OCI-M1 (cell line): ENCODE measurements at regions not wholly inside any gene's neighbourhood (a gene's known extent, or its start where the extent isn't known, plus 50 kb on each side); places are given as distances from the start of the nearest gene placed in this dataset.

ENCODE experiments used
- DNase-seq: peaks from one replicate; lab custom pipeline; 2025; lab: John Stamatoyannopoulos, UW

DNA sequence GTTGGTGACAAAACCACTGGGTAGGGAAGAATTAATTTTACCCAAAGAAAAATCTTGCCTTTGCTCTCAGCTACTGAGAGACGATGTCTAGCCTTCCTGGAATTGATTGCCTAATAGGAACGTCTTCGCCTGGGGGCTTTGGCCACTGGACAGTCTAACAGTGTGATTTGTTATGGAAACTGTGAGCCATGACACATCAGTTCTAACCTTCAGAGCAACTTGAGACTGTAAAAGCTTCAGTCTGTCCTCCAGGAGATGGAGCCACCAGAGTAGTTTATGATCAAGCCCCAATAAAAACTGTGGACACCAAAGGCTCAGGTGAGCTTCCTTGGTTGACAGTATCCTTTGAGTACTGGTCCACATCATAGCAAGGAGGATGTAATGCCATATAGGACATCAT, 235.8 kb upstream of the TMCO5A start:
- peak; percentile 47 for DNase-seq

DNA sequence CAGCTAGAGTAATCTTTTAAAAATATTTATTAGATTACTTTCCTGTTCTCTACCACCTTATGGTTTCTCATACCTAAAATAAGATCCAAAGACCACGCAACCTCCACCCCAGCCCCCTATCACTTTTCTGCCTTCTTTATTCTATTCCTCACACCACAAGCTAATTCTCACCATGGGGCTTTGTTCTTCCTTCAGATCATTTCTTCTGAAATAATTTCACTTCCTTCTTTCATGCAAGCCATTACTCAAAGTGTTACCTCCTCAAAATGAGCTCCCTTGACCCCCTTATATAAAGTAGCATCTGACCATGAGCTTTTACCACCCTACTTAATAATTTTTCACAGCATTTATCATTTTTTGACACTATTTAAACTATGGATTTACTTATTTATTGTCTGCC, 233.2 kb upstream of the TMCO5A start:
- no peak for DNase-seq

DNA sequence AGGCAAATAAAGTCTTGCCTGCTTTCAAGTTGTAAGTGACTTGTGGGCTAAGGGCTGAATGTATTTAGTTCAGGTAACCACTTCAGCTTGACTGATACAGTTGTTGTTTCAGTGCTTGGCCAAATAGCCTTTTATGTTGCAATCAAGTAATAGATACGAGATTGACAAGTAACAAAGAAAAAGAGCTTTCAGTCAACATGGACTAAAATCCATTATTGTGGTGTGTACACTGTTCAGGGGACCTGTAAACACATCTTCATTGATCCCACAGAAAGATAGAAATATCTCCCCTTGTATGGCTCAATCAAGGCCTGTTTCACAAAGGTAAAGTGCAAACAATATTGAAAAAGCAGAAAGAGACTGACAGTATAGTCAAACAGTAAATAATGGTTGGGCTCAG, 224.8 kb upstream of the TMCO5A start:
- DNase-seq, result no peak

DNA sequence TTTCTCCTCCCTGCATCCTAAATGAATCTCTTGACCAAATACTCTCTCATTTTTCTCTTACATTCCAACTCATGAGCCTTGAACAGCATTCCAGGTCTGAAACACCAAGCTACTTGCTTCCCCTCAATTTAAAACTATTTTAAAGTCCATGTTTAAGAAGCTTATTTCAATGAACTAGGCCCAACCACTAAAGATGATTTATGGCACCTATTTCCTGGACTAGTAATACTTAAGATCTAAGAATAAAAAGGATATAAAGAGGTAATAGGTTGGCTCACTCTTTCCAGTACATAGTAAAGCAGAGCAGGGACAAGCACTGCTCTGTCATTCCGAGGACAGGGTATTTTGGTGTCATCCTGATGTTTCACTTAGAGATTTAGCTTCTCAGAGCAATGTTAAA, 219.3 kb upstream of the TMCO5A start:
- DNase-seq, result no peak

DNA sequence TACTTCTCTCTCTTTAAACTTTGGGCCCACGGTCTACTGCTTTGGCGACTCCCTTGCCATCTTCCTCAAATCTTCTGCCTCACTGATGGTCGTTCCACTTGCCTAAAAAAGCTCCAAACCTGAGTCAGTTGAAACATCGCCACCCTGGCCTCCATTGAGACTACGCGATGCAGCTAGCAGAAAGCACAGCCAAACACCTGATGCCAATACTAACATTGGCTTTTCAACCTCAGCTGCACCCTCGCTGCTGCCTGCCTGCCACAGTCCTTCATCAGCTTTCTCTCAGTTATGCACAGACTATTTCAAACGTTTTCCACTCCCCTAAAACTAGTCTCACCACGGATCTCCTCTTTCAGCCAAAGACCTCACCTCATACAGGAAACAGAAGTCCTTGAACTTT, 214.2 kb upstream of the TMCO5A start:
- DNase-seq, result no peak

DNA sequence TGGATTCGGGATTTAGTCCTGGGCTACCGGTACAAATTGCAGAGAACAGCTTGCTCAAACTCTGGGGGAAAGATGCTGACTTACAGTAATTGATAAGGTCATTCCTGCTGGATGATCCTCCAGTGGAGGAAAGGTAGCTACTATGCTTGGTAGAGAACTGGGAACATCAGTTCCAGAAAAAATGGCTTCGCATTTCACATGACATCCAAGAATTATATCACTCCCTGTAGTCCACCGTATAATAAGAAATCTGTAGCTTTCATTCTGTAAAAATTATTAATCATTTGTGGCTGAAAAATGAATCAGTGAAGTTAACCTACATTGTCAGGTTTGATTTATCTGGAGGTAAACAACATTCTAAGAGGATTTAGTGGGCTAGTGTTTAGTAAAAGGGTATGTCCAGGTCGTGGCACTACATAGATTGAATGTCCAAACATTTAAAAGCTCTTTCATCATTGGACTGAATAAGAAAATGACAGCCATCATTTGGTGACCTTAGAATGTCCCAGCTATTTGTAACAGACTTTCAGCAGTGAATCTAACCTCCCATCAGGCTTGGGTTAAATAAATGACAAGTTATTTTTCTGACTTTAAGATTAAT, 203.2 kb upstream of the TMCO5A start:
- no peak for DNase-seq

DNA sequence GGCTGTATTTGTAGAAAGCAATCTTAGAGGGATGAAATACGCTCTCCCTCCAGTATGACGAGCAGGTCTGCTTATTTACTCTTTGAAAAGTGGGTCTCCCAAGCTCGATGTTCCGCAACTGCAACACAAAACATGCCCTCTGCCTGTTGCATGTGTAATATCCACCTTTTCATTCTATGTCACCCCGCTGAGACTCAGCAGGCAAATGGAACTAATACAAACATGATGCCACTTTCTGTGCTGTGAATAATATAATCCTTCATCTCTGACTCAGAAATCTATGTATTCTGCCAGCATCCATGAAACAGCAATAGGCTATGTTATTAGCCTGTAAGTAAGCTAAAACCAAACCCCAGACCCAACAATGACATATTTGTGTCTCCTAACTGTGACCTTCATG, 200.8 kb upstream of the TMCO5A start:
- DNase-seq, result no peak

DNA sequence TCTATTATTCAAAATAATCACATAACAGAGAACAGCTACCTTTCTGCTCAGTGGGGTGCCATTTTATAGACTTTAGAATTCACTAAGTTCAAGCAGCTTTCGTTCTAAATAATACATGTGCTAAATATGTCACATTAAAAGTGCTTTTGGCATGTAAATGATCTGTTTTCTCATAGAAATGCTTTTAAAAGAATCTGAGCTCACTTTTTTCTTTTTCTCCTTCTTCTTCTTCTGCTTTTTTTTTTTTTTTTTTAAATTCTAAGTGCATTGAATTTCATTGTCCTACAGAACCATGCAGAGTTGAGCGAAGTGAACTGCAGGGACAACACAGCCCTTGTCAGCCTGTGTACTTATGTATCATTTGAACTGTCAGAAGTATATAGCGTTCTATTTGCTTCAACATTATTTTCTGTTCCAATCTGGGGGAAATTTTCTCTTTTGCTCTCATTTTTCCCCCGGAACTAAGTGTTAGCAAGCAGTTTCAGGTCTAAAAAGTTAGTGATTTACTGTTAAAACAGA, 193.8 kb upstream of the TMCO5A start:
- DNase-seq, result no peak

DNA sequence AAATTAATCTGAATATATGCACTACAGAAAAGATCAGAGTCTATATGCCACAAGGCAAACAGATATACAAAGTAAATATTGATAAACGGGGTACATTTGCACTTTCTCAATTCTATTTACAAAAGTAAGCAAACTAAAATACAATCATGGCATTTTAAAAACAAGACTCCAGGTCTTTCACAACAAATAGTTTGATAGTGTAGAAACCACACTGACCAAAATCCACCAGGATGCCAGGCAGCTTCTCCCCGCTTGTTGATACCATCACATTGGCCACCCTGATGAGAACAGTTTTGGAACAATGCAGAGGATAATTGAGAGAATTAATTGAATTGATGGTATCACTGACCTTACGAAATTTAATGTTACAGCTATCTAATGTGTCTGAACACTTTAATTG, 190.6 kb upstream of the TMCO5A start:
- DNase-seq, result no peak

DNA sequence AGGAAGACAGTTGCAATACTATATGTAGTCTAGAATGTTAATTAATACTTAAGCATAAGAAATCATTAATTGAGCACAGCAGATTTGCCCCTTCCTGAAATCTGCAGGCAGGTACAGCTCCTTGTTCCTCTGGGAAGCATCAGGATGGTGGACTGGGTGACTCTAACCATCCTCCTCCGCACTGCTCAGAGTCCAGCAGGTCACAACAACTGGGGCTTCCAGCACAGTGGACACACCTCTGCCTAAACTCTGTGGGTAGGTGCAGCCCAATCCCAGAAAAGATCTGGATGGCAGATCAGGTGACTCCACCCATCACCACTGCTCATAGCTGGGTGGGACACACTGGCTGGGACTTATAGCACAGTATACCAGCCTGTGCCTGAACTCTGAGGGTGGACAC, 189.9 kb upstream of the TMCO5A start:
- DNase-seq, result no peak

DNA sequence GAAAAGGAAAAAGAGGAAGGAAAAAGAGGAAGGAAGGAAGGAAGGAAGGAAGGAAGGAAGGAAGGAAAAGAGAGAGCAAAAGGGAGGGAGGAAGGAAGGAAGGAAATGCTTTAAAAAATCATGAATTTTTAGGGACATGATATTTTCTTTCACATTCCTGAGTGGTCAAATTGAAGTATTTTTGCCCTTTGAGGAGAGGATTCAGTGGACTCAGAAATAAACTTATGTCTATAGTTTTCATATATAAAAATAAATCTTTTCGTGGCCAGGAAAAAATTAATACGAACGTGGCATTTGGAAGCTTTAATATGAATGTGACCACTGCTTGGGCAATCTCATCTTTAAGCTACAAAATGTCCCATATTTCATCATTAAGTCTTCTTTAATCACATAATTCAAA, 183.0 kb upstream of the TMCO5A start:
- DNase-seq, result no peak

DNA sequence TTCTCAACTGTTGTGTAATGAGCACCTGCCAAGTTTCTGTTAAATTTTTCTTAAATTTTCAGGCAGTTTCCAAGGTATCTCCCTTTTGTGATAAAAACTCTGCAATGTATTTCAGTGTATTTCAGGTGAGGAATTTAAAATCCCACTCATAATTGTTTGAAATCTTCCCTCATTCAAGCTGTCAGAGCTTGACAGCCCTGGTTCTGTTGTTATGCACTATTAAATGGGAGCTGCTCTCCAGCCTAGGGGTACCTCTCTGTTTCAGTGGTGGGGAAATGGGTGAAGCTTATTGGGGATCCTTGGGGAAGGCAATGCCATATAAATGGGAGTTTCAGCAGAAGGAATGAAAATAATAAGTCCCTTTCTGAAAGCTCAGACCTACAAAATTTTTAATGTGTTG, 178.0 kb upstream of the TMCO5A start:
- no peak for DNase-seq

DNA sequence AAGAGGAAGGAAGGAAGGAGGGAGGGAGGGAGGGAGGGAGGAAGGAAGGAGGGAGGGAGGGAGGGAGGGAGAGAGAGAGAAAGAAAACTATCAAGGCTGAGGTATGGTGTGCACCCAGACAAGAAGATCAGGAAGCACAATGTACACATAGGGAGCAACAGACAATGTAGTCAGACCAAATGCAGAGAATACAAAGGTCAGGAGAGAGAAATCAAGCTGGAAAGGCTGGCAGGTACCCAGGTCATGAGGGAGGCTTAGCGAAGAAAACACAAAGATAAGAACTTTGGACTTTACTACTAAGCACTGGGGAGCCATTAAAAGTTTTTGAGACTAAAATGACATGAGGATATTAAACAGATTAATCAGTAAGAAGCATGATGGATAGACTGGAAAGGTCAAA, 176.0 kb upstream of the TMCO5A start:
- DNase-seq, result no peak

DNA sequence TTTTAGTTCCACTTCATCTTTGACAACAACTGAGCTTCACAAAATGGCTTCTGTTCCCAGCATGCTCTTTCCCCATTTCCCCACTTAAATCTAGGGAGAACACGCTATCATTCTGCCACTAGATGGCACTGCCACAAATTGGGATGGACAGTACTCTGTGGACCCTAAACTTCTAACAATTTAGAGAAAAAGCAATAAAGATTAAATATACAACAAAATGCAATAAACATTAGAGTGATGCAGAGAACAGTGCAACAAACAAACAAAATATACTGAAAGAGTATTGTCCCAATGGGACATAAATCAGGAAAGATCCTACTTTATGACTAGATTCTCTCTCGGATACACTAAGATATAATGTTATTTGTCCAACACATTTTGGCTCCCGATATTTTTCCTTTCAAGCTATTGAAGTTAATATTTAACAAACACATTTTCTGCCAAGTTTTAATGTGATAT, 169.7 kb upstream of the TMCO5A start:
- peak; percentile 78 for DNase-seq

DNA sequence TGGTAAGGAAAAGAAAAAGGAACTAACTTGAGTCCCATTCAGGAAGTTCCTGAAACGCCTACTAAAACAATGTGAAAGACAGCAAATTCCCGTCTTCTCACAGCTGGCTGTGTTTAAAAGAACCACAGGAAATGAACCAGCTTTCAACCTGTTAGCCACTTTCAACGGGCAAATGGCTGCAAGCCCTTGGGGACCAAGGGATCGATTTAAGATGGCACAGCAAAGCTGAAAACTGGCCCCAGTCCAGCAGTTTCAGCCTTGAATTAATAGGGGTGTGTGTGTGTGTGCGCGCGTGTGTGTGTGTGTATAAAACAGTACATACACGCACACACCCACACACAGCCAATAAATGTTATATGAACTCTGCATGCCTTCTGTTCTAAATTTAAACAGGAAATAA, 168.7 kb upstream of the TMCO5A start:
- DNase-seq, result no peak

DNA sequence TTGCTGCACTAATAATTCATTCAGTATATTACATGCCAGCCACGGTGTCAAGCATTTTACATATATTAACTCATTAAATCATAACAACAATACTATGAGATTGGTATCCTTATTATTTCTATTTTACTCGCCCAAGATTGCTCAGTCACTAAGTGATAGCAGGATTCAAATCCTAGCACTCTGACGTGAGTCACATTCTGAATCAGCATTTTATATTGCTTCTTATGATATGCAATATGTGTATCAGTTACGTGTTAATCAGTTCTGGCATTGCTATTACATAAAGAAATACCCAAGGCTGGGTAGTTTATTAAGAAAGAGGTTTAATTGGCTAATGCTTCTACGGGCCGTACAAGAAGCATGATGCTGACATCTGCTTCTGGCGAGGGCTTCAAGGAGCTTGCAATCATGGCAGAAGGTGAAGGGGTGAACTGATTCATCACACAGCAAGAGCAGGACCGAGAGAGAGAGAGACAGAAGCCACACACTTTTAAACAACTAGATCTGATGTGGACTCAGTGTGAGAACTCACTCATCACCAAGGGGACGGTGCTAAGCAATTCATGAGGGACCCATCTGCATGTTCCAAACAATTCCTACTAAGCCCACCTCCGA, 166.5 kb upstream of the TMCO5A start:
- DNase-seq, result peak; percentile 1

DNA sequence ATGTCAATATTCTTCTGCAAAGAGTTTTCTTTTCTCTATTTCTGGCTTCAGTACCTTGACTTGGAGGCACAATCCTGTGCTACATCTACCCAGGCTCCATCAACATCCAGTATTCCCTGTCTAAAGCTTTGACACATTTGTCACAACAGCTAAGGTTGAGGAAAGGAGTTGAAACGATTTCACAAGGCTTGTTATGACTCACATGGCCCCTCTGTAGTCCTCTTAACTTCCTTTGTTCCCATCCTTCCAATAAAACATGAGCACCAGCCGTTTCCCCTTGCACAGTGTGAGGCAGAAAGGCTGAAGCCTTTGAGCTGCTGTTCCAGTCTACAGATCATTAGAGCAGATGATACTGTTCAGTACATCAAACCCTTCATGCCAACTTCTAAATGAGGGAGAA, 163.0 kb upstream of the TMCO5A start:
- no peak for DNase-seq

DNA sequence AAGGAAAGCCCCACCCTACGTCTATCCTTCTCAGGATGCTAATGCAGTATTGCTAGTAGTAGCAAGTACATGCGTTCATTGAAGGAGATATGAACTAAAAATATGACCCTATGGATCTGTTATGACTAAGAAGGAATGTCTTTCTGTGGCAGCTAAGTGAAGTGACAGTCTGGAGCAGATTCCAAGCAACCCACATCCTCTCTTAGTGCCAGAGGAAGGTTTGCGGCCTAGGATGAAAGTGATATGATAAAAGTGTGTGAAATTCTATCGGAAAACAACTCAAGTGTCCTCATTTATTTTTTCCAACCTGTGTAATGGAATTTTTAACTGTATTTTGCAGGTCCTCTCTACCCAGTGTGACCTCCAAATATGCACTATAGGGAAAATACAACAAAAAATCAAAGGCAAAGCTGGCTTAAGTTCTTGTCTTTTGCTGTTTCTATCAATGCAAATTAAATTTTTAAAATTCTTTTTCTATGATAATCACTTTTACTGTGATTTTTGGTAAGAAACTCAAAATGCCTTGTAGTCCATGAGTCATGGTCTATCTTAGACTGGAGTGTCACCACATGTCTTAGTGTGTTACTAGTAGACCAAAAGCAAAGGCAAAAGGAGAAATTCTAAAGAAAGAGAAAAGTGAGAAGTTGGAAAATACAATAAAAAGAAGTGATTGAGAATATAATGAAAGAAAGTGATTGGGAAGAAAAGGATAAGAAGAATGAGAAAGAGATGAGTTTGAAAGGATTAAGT, 161.2 kb upstream of the TMCO5A start:
- DNase-seq, result no peak

DNA sequence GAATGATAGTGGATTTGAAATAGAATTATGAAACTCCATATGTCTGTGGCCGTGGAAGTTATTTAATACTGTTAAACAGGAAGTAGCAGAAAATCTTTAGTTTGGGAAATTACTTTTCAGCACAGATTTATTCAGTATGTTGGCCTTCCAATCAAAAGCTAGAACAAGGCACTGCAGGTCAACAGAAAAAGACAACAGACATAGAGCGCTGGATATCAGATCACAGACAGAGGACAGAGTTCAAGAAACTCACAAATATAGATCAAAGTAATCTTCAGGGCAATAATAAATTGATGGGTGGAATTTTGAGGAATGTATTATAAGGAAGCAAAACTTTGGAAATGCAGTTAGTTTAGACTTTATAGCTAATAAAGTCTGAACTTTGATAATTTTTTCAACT, 159.5 kb upstream of the TMCO5A start:
- no peak for DNase-seq

DNA sequence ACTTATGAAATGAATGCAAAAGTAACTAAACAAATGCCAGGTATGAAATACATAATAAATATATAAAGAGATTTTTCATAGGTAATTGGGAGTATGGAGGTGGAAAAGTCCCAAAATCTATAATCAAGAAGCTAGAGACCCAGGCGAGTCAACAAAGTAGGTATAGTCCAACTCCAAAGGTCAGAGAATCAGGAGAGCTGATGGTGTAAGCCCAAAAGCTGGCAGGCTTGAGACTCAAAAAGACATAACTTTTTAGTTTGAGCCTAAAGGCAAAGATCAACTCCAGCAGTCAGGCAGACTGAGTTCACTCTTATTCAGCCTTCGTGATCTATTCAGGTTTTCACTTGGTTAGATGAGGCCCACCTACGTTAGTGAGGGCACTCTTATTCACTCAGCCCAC, 157.4 kb upstream of the TMCO5A start:
- DNase-seq, result no peak

DNA sequence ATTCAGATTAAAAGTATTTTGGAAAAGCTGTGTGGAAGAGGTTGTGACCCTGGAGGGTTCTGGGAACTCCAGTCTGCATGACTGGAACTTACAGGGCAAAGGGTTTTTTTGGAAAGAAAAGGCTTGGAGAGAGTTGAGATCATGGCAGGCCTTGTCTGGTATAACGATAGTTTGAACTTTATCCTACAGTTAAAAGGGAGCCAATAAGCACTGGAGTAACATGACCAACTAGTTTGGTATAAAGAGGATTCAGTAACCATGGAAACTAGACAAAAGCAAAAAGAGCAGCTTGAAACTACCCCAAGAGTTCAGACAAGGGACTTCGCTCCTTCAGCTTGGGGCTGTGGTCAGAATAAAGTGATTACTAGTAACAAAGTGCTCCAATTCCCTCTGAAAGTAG, 151.2 kb upstream of the TMCO5A start:
- DNase-seq, result no peak

DNA sequence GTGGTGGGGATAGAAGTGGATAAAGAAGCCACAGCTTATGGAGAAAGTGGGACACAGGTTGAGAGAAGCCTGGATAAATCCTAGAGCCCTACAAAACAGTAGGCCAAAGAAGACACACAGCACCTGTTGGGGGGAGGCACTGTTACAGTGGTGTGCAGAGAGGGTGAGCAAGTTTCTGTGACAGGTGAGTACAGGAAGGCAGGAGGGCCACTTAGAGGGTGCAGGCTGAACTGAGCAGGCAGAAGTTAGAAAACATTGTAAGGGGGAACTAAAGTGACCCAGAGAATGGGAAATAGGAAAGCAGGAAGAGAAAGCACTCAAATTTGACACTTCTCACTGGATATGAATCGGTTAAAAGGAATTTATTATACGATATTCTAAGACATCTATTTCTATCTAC, 146.1 kb upstream of the TMCO5A start:
- no peak for DNase-seq

DNA sequence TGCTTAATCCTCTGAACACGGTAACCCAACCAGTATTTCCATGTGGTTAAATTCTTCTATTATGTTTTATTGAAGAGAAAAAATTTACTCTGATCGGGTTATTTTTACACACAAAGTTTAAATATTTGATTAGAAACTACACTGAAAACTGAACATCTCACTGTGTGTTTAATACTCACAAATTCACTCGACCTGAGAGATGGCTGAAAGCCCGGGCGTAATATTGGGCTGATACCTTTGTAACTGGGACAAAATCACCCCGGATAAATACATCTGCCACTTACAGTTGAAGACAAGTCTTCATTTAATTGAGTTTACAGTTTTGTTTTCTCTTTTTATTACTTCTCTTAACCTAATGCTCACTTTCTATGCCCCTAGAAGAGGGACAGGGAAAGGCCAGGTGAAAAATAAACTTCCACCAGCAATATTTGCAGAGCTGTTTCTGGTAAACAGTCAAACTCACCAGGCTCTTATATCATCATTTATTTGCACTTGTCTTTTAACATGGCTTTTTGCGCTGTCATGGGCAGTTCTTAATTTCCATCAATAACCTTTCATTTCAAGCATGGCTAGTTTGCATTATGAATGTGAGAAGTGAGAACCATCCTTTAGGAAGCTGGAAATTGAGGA, 145.6 kb upstream of the TMCO5A start:
- no peak for DNase-seq
